Activated naive CD4-positive, alpha-beta T cell treated with anti-CD3 and anti-CD28 coated beads, Interleukin-2, amount 50 U/mL, for 72 hours (primary cell): ENCODE measurements at regions not wholly inside any gene's neighbourhood (a gene's known extent, or its start where the extent isn't known, plus 50 kb on each side); places are given as distances from the start of the nearest gene placed in this dataset.
"Not testable (repeated sequence)": the region's sequence is repeated elsewhere in the genome, so short reads cannot be mapped to it uniquely, and the experiment has no call there.

Source experiments
- ATAC-seq, 2 donors: fragments of 150-1000 bp; cut with Tn5 transposase; 2 replicates each; pipeline ENCODE4 v1.10.0; 2021; ENCODE audit warnings: mild to moderate bottlenecking in 2 of 2, moderate library complexity in 2 of 2
- DNase-seq, 2 donors: peaks; one replicate each; pipeline ENCODE4 v3.0.0; 2021 to 2022; ENCODE audit warnings: low spot score in 2 of 2
- H3K27ac Mint-ChIP-seq, 2 donors: one replicate each; pipeline ENCODE4 v1.8.0; 2022; ENCODE audit warnings: mild to moderate bottlenecking in 2 of 2, mixed read lengths in 2 of 2
- H3K36me3 Mint-ChIP-seq, 2 donors: one replicate each; pipeline ENCODE4 v1.8.0; 2022; ENCODE audit warnings: mixed read lengths in 2 of 2
- H3K9me3 Mint-ChIP-seq, 2 donors: one replicate each; pipeline ENCODE4 v1.8.0; 2022; ENCODE audit warnings: mixed read lengths in 2 of 2

- DNase-seq: no peak
- Mint-ChIP-seq H3K27ac (no peak overlapping the region), H3K9me3 (no peaks in the 10 kb centered on the region), H3K36me3 (no peaks in the 10 kb centered on the region)
- ATAC-seq: no peak
Measured at GRCh38 chr1:224544346-224545110, 71.6 kb upstream of the CNIH3 start.

GRCh38 chr1:224545571-224545970, 70.5 kb upstream of the CNIH3 start:
- no peak for DNase-seq
- Mint-ChIP-seq H3K36me3 (no peaks in the 10 kb centered on the region), H3K9me3 (no peaks in the 10 kb centered on the region), H3K27ac (no peak overlapping the region)
- no peak for ATAC-seq

GRCh38 chr1:224548676-224549075, 67.4 kb upstream of the CNIH3 start:
- Mint-ChIP-seq H3K27ac (no peak overlapping the region), H3K9me3 (no peaks in the 10 kb centered on the region), H3K36me3 (no peaks in the 10 kb centered on the region)
- DNase-seq: no peak
- peak; percentile 43 to 63 for ATAC-seq

GRCh38 chr1:224551189-224551588, 64.9 kb upstream of the CNIH3 start:
- not testable (repeated sequence) for H3K27ac Mint-ChIP-seq, DNase-seq, ATAC-seq, H3K36me3 Mint-ChIP-seq, H3K9me3 Mint-ChIP-seq

- Mint-ChIP-seq H3K27ac (no peak overlapping the region), H3K9me3 (no peaks in the 10 kb centered on the region)
- peak in 1 of 2 donors; percentile 24 for ATAC-seq
Measured at GRCh38 chr1:224554056-224554455, 62.1 kb upstream of the CNIH3 start.

GRCh38 chr1:224554620-224555259, 61.4 kb upstream of the CNIH3 start:
- Mint-ChIP-seq H3K27ac (no peak overlapping the region), H3K9me3 (no peaks in the 10 kb centered on the region), H3K36me3 (no peaks in the 10 kb centered on the region)
- ATAC-seq: no peak
- no peak for DNase-seq

More at GRCh38 chr1:224554056-224554455, 62.1 kb upstream of the CNIH3 start:
- no peak for DNase-seq
- no peaks in the 10 kb centered on the region for H3K36me3 Mint-ChIP-seq

- H3K27ac Mint-ChIP-seq: no peak overlapping the region
Measured at GRCh38 chr1:224558904-224559303, 57.2 kb upstream of the CNIH3 start.

GRCh38 chr1:224559981-224560728, 56.0 kb upstream of the CNIH3 start:
- H3K27ac Mint-ChIP-seq: no peak overlapping the region
- DNase-seq (no peak), ATAC-seq (no peak)
- H3K36me3 Mint-ChIP-seq: no peaks in the 10 kb centered on the region
- no peaks in the 10 kb centered on the region for H3K9me3 Mint-ChIP-seq

More at GRCh38 chr1:224558904-224559303, 57.2 kb upstream of the CNIH3 start:
- no peaks in the 10 kb centered on the region for H3K9me3 Mint-ChIP-seq
- DNase-seq (no peak), ATAC-seq (no peak)
- no peaks in the 10 kb centered on the region for H3K36me3 Mint-ChIP-seq

GRCh38 chr1:224562881-224563280, 53.2 kb upstream of the CNIH3 start:
- not testable (repeated sequence) for ATAC-seq, H3K27ac Mint-ChIP-seq, H3K9me3 Mint-ChIP-seq, H3K36me3 Mint-ChIP-seq, DNase-seq

GRCh38 chr1:224563666-224564065, 52.5 kb upstream of the CNIH3 start:
- Mint-ChIP-seq H3K9me3 (no peaks in the 10 kb centered on the region), H3K36me3 (no peaks in the 10 kb centered on the region), H3K27ac (no peak overlapping the region)
- DNase-seq (no peak), ATAC-seq (no peak)

- H3K36me3 Mint-ChIP-seq: no peaks in the 10 kb centered on the region
- ATAC-seq (no peak), DNase-seq (no peak)
- H3K27ac Mint-ChIP-seq: no peak overlapping the region
- H3K9me3 Mint-ChIP-seq: no peaks in the 10 kb centered on the region
Measured at GRCh38 chr1:224564454-224565084, 51.5 kb upstream of the CNIH3 start.

GRCh38 chr1:224565186-224565585, 50.9 kb upstream of the CNIH3 start:
- H3K36me3 Mint-ChIP-seq: no peaks in the 10 kb centered on the region
- DNase-seq (no peak), ATAC-seq (peak in 1 of 2 donors; percentile 26)

GRCh38 chr1:224565611-224566406, 50.3 kb upstream of the CNIH3 start:
- DNase-seq: no peak
- no peaks in the 10 kb centered on the region for H3K36me3 Mint-ChIP-seq
- no peak for ATAC-seq
- H3K27ac Mint-ChIP-seq: no peak overlapping the region
- H3K9me3 Mint-ChIP-seq: no peaks in the 10 kb centered on the region

More at GRCh38 chr1:224565186-224565585, 50.9 kb upstream of the CNIH3 start:
- Mint-ChIP-seq H3K9me3 (no peaks in the 10 kb centered on the region), H3K27ac (no peak overlapping the region)
